ENCODE measurements at regions not wholly inside any gene's neighbourhood (a gene's known extent, or its start where the extent isn't known, plus 50 kb on each side); places are given as distances from the start of the nearest gene placed in this dataset.

DNA sequence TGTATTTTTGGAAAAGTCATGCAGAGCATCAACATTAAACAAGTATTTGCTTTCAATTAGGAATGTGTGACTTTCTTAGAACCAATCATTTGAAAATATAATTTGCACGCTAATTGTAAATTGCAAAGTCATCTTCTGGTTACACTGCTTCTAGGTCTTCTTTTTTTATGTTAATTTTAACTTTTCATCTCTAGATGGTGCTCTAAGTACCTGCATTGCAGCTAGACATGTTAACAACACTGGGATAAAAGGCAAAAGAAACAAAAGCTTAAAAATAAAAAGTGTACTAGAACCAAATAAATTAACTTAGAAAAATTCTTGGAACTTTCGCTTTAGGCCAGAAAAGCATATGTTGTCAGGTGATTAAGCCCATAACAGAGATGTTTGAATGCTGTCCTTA, 2758.2 kb downstream of the PCDH9 start:
- TF ChIP-seq POLR2AphosphoS5 (IDR thresholded peaks at IDR 0.05) (no peak), POLR2A (IDR thresholded peaks at IDR 0.05) (no peak), EP300 (IDR thresholded peaks at IDR 0.05) (no peak)
- TF ChIP-seq, protein P1, sequence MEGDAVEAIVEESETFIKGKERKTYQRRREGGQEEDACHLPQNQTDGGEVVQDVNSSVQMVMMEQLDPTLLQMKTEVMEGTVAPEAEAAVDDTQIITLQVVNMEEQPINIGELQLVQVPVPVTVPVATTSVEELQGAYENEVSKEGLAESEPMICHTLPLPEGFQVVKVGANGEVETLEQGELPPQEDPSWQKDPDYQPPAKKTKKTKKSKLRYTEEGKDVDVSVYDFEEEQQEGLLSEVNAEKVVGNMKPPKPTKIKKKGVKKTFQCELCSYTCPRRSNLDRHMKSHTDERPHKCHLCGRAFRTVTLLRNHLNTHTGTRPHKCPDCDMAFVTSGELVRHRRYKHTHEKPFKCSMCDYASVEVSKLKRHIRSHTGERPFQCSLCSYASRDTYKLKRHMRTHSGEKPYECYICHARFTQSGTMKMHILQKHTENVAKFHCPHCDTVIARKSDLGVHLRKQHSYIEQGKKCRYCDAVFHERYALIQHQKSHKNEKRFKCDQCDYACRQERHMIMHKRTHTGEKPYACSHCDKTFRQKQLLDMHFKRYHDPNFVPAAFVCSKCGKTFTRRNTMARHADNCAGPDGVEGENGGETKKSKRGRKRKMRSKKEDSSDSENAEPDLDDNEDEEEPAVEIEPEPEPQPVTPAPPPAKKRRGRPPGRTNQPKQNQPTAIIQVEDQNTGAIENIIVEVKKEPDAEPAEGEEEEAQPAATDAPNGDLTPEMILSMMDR (IDR thresholded peaks at IDR 0.05), result no peak
- no peak for DNase-seq (ENCODE audit: low spot score in 2 of 2)
- WGBS, result 19% methylated on average over 2 of the region's 2 CpGs
- H3K4me1 ChIP-seq, result no peaks in the 10 kb centered on the region
- H3K36me3 ChIP-seq, result no peaks in the 10 kb centered on the region
- H3K4me3 ChIP-seq, result no peak overlapping the region
- H3K27me3 ChIP-seq, result no peaks in the 10 kb centered on the region
- H3K27ac ChIP-seq, result no peak overlapping the region
- no peaks in the 10 kb centered on the region for H3K9me3 ChIP-seq

DNA sequence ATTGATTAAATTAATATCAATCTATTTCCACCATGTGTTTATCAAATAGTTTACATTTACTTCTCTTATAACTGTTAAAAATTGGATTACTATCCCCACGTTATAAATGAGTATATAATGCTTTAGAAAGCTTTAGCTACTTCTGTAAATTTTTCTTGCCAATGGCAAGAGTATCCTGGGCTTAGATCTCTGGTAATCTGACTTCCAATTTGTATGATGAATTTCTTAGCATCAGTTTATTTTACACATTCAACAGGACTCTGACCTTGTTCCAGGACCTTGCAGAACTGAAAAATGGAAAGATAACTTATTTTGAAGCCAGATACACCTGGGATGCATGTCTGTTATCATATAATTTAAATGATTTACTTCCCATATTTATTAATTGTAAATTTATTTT, 2759.4 kb downstream of the PCDH9 start:
- Histone ChIP-seq H3K4me1 (no peaks in the 10 kb centered on the region), H3K9me3 (no peaks in the 10 kb centered on the region), H3K36me3 (no peaks in the 10 kb centered on the region), H3K27me3 (no peaks in the 10 kb centered on the region), H3K27ac (no peak overlapping the region), H3K4me3 (no peak overlapping the region)
- TF ChIP-seq POLR2AphosphoS5 (IDR thresholded peaks at IDR 0.05), result no peak
- TF ChIP-seq POLR2A (IDR thresholded peaks at IDR 0.05), result no peak
- TF ChIP-seq, protein P1 (IDR thresholded peaks at IDR 0.05), result no peak
- no peak for TF ChIP-seq EP300 (IDR thresholded peaks at IDR 0.05)
- WGBS, result 60% methylated on average over 1 of the region's 1 CpG
- no peak for DNase-seq (ENCODE audit: low spot score in 2 of 2)

DNA sequence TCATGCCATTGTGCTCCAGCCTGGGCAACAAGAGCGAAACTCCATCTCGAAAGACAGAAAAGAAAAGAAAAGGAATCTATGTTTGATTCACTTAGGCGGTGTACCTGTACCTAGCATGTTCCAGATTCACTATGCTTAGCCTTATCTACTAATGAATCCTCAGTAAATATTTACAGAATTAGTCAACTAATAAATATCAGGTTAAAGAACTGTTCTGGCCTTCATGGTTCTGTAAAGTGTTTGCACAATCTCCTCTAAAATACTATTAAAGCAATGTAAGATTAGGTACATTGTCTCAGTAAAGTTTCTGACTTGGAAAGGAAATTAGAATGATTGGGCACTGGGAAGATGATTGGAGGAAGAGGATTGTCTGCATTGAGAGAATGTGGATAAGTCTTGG, 2770.4 kb downstream of the PCDH9 start:
- TF ChIP-seq EP300 (IDR thresholded peaks at IDR 0.05) (no peak), POLR2AphosphoS5 (IDR thresholded peaks at IDR 0.05) (no peak), POLR2A (IDR thresholded peaks at IDR 0.05) (no peak)
- H3K9me3 ChIP-seq, result no peaks in the 10 kb centered on the region
- WGBS, result 97% methylated on average over 3 of the region's 3 CpGs
- DNase-seq (ENCODE audit: low spot score in 2 of 2), result no peak
- H3K4me3 ChIP-seq, result no peak overlapping the region
- H3K27ac ChIP-seq, result no peak overlapping the region
- no peaks in the 10 kb centered on the region for H3K36me3 ChIP-seq
- no peaks in the 10 kb centered on the region for H3K4me1 ChIP-seq
- no peaks in the 10 kb centered on the region for H3K27me3 ChIP-seq

DNA sequence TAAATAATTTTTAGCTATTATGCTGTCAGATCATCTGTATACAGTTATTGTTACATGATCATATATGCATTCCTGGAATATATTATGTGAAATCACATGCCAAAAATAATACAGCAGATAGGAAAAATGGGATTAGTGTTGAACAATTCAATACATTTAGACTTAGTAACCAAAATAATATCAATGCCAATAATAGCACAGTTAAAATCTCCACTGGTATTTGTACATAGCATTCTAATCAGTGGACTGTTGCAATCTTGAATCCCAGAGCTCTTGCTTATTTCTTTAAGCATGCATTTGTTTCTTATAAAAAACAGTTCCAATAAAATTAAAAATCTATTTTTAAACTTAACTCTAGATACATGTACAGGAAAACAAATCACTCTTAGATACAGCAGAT, 2772.2 kb downstream of the PCDH9 start:
- Histone ChIP-seq H3K27ac (no peak overlapping the region), H3K27me3 (no peaks in the 10 kb centered on the region), H3K4me3 (no peak overlapping the region), H3K36me3 (no peaks in the 10 kb centered on the region), H3K9me3 (no peaks in the 10 kb centered on the region), H3K4me1 (no peaks in the 10 kb centered on the region)
- no peak for DNase-seq (ENCODE audit: low spot score in 2 of 2)
- TF ChIP-seq POLR2A (IDR thresholded peaks at IDR 0.05), result no peak
- no peak for TF ChIP-seq POLR2AphosphoS5 (IDR thresholded peaks at IDR 0.05)
- TF ChIP-seq, protein P1 (IDR thresholded peaks at IDR 0.05), result no peak
- no peak for TF ChIP-seq EP300 (IDR thresholded peaks at IDR 0.05)

DNA sequence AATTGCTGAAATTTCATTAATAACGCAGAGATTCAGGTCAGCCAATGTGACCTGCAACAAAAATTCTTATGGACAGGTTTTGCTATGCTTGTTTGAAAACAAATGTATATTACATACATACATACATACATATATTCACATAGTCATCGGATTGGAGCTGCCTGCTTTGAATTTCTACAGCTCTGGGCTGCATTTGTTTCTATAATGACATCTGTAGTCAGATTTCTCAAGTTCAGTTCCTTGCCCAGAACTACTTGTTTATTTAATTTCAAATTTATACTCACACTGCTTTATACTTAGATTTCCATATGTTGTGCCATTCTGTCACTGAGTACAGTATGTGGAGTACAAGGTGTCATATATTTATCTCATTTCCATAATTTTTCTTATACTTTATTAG, 2775.0 kb downstream of the PCDH9 start:
- no peak for TF ChIP-seq EP300 (IDR thresholded peaks at IDR 0.05)
- no peak for TF ChIP-seq POLR2AphosphoS5 (IDR thresholded peaks at IDR 0.05)
- no peak for TF ChIP-seq POLR2A (IDR thresholded peaks at IDR 0.05)
- TF ChIP-seq, protein P1 (IDR thresholded peaks at IDR 0.05), result no peak
- 78% methylated on average over 2 of the region's 2 CpGs for WGBS
- Histone ChIP-seq H3K9me3 (no peaks in the 10 kb centered on the region), H3K27ac (no peak overlapping the region), H3K27me3 (no peaks in the 10 kb centered on the region), H3K36me3 (no peaks in the 10 kb centered on the region), H3K4me3 (no peak overlapping the region), H3K4me1 (no peaks in the 10 kb centered on the region)
- no peak for DNase-seq (ENCODE audit: low spot score in 2 of 2)

DNA sequence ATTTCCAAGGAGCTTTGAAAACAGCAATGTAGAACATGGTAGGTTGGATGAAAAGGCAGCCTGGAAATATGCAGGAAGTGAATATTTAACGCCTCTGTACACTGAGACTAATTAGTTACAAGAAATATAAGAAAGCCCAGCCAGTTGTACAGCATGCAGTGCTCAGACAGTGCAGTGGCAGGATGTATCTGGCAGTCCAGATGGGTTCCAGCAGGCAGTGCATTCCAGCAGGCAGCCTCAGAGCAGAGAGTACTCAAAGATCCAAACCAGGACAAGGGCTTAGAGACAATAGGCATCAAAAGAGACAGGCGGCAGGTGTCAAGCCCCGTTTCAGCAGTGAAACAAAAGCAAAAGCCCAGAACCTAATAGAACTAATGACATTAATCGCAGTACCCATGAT, 2776.3 kb downstream of the PCDH9 start:
- 51% methylated on average over 4 of the region's 4 CpGs for WGBS
- no peak for DNase-seq (ENCODE audit: low spot score in 2 of 2)

More for the DNA sequence above, 2776.3 kb downstream of the PCDH9 start:
- H3K27me3 ChIP-seq, result no peaks in the 10 kb centered on the region
- TF ChIP-seq POLR2A (IDR thresholded peaks at IDR 0.05) (no peak), EP300 (IDR thresholded peaks at IDR 0.05) (no peak), POLR2AphosphoS5 (IDR thresholded peaks at IDR 0.05) (no peak)
- TF ChIP-seq, protein P1 (IDR thresholded peaks at IDR 0.05), result no peak
- no peaks in the 10 kb centered on the region for H3K36me3 ChIP-seq
- no peak overlapping the region for H3K27ac ChIP-seq
- no peak overlapping the region for H3K4me3 ChIP-seq
- no peaks in the 10 kb centered on the region for H3K4me1 ChIP-seq
- H3K9me3 ChIP-seq, result no peaks in the 10 kb centered on the region

Measured in suprapubic skin (tissue), 4 donors.